ENCODE measurements at regions not wholly inside any gene's neighbourhood (a gene's known extent, or its start where the extent isn't known, plus 50 kb on each side); places are given as distances from the start of the nearest gene placed in this dataset.

- TF ChIP-seq POLR2A (IDR thresholded peaks at IDR 0.05) (no peak), CTCF (IDR thresholded peaks at IDR 0.05) (no peak)
- H3K4me1 ChIP-seq, result no peaks in the 10 kb centered on the region
- H3K27me3 ChIP-seq, result no peaks in the 10 kb centered on the region
- no peaks in the 10 kb centered on the region for H3K36me3 ChIP-seq
- 52 to 67% methylated on average over 8 of the region's 8 CpGs for WGBS, 2 donors
- no peaks in the 10 kb centered on the region for H3K9me3 ChIP-seq
- no peak for DNase-seq
- no peak overlapping the region for H3K27ac ChIP-seq
- no peak overlapping the region for H3K4me3 ChIP-seq (replicated peaks in 1 of 3)
- intact Hi-C loops (cut with DNase I), result no loop called here
Measured at GRCh38 chr18:11269257-11269656, 119.9 kb upstream of the PIEZO2 start.

- DNase-seq, result no peak
Measured at GRCh38 chr18:11268741-11269233, 119.4 kb upstream of the PIEZO2 start.

GRCh38 chr18:11268153-11268552 is 118.8 kb upstream of the PIEZO2 start:
- no peak overlapping the region for H3K4me3 ChIP-seq (replicated peaks in 1 of 3)
- no peaks in the 10 kb centered on the region for H3K27me3 ChIP-seq
- H3K36me3 ChIP-seq, result no peaks in the 10 kb centered on the region
- H3K4me1 ChIP-seq, result no peaks in the 10 kb centered on the region
- no peak for TF ChIP-seq CTCF (IDR thresholded peaks at IDR 0.05)
- TF ChIP-seq POLR2A (IDR thresholded peaks at IDR 0.05), result no peak
- H3K27ac ChIP-seq, result no peak overlapping the region
- H3K9me3 ChIP-seq, result no peaks in the 10 kb centered on the region
- DNase-seq, result no peak
- intact Hi-C loops (cut with DNase I), result no loop called here
- WGBS, 2 donors, result 62 to 70% methylated on average over 2 of the region's 2 CpGs

More at GRCh38 chr18:11268741-11269233, 119.4 kb upstream of the PIEZO2 start:
- H3K36me3 ChIP-seq, result no peaks in the 10 kb centered on the region
- H3K9me3 ChIP-seq, result no peaks in the 10 kb centered on the region
- TF ChIP-seq POLR2A (IDR thresholded peaks at IDR 0.05) (no peak), CTCF (IDR thresholded peaks at IDR 0.05) (no peak)
- WGBS, 2 donors, result 62 to 79% methylated on average over 9 of the region's 9 CpGs
- H3K27me3 ChIP-seq, result no peaks in the 10 kb centered on the region
- H3K27ac ChIP-seq, result no peak overlapping the region
- no peak overlapping the region for H3K4me3 ChIP-seq (replicated peaks in 1 of 3)
- H3K4me1 ChIP-seq, result no peaks in the 10 kb centered on the region
- intact Hi-C loops (cut with DNase I), result no loop called here

- 87 to 91% methylated on average over 10 of the region's 10 CpGs for WGBS, 2 donors
- H3K4me3 ChIP-seq (replicated peaks in 1 of 3), result no peak overlapping the region
- intact Hi-C loops (cut with DNase I), result no loop called here
- no peak for DNase-seq
- no peak overlapping the region for H3K27ac ChIP-seq
- H3K27me3 ChIP-seq, result no peaks in the 10 kb centered on the region
- TF ChIP-seq POLR2A (IDR thresholded peaks at IDR 0.05) (no peak), CTCF (IDR thresholded peaks at IDR 0.05) (no peak)
- no peaks in the 10 kb centered on the region for H3K9me3 ChIP-seq
- H3K36me3 ChIP-seq, result no peaks in the 10 kb centered on the region
- H3K4me1 ChIP-seq, result no peaks in the 10 kb centered on the region
Measured at GRCh38 chr18:11266781-11267480, 117.6 kb upstream of the PIEZO2 start.

GRCh38 chr18:11261486-11261885 is 112.1 kb upstream of the PIEZO2 start:
- Histone ChIP-seq H3K27me3 (no peaks in the 10 kb centered on the region), H3K27ac (no peak overlapping the region), H3K4me1 (no peaks in the 10 kb centered on the region), H3K9me3 (no peaks in the 10 kb centered on the region), H3K36me3 (no peaks in the 10 kb centered on the region), H3K4me3 (replicated peaks in 1 of 3) (no peak overlapping the region)
- TF ChIP-seq CTCF (IDR thresholded peaks at IDR 0.05) (no peak), POLR2A (IDR thresholded peaks at IDR 0.05) (no peak)
- 78 to 87% methylated on average over 2 of the region's 2 CpGs for WGBS, 2 donors
- no peak for DNase-seq
- intact Hi-C loops (cut with DNase I), result no loop called here

All from thyroid gland (tissue), 4 donors.